Coronary artery (tissue), 2 donors: ENCODE measurements at regions not wholly inside any gene's neighbourhood (a gene's known extent, or its start where the extent isn't known, plus 50 kb on each side); places are given as distances from the start of the nearest gene placed in this dataset.

ENCODE experiments used
- DNase-seq: peaks from one replicate; pipeline ENCODE4 v3.0.0-alpha.2; 2017; ENCODE audit warnings: low spot score
- H3K27ac ChIP-seq, 2 donors: fragments of 200-600 bp; sonication (generic); one replicate each; pipeline ENCODE4 v1.5.1; 2016 to 2019
- H3K4me3 ChIP-seq: fragments of 200-600 bp; sonication (generic); 2 replicates; pipeline ENCODE4 v1.5.1; 2016; ENCODE audit warnings: mild to moderate bottlenecking, moderate library complexity
- TF ChIP-seq, protein P1 (sequence below): fragments of 200-600 bp; sonication (generic); IDR thresholded peaks from one replicate; pipeline ENCODE4 v1.5.1; 2019; ENCODE audit warnings: antibody characterized with exemption

DNA sequence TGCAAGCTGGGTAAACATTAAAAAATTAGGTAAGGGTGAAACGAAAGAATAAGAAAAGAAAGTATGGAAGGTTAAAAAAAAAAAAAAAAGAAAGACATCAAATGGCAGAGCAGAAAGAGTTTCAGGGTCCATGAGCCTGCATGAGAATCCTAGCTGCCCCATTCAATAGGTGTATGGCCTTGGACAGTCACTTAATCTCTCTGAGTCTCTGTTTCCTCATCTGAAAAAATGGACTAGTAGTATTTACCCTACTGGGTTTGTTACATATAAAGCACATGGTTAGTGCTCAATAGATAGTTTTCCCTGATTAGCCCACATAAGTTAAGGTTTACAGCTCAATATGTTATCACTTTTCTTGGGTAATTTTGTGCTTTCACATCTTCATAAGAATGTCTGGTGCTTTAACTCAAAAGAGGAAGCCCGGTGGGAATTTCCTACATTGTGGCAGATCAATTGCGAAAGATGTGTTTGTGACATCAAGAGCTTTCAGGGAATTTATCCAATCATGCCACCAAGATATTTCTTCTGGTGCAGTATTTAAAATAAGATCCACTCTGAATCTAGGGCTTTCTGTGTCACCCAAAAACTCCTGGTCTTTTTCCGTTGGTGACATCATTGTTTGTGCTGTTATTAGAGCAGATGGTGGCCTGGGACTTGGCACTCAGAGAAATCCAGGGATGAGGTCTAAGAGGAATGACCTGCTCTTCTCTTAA lies 57.2 kb upstream of the UBE2E1 start:
- DNase-seq = no peak
- TF ChIP-seq, protein P1, sequence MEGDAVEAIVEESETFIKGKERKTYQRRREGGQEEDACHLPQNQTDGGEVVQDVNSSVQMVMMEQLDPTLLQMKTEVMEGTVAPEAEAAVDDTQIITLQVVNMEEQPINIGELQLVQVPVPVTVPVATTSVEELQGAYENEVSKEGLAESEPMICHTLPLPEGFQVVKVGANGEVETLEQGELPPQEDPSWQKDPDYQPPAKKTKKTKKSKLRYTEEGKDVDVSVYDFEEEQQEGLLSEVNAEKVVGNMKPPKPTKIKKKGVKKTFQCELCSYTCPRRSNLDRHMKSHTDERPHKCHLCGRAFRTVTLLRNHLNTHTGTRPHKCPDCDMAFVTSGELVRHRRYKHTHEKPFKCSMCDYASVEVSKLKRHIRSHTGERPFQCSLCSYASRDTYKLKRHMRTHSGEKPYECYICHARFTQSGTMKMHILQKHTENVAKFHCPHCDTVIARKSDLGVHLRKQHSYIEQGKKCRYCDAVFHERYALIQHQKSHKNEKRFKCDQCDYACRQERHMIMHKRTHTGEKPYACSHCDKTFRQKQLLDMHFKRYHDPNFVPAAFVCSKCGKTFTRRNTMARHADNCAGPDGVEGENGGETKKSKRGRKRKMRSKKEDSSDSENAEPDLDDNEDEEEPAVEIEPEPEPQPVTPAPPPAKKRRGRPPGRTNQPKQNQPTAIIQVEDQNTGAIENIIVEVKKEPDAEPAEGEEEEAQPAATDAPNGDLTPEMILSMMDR = no peak
- Histone ChIP-seq H3K4me3 (no peak overlapping the region), H3K27ac (no peak overlapping the region)

DNA sequence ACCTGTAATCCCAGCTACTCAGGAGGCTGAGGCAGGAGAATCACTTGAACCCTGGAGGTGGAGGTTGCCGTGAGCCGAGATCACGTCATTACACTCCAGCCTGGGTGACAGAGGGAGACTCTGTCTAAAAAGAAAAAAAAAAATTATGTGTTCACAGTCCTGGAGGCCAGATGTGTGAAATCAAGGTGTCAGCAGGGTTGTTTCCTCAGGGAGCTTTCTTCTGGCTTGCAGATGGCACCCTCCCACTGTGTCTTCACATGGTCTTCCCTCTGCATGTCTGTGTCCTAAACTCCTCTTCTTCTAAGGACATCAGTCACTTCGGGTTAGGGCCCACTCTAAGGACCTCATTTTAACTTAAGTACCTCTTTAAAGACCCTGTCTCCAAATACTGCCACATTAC lies 56.1 kb upstream of the UBE2E1 start:
- no peak for DNase-seq

DNA sequence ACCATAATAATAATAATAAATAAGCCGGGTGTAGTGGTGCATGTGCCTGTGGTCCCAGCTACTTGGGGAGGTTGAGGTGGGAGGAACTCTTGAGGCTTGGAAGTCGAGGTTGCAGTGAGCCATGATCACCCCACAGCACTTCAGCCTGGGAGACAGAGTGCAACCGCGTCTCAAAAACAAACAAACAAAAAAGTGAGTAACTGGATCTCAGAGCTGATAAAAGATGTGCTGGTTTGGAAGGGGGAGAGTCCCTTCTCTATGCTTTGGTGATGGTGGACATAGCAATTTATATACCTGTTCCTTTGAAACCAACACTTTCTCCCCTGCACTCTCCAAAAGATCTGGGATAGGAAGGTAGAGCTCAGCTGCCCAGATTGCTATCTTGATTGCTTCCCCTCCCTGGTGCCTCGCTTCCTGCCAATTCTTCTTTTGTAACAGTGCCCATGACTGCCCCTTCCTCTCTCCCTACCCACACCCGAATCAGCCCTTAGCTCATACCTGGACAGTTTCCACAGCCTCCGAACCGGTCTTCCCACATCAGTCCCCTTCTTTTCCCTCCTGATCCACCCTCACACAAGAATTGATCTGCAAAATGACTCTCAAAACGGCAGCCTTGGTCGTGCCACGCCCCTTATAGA lies 55.1 kb upstream of the UBE2E1 start:
- DNase-seq = no peak
- Histone ChIP-seq H3K27ac (no peak overlapping the region), H3K4me3 (no peak overlapping the region)
- TF ChIP-seq, protein P1 = no peak

More for the DNA sequence above, 56.1 kb upstream of the UBE2E1 start:
- TF ChIP-seq, protein P1 = no peak
- H3K4me3 ChIP-seq = no peak overlapping the region
- no peak overlapping the region for H3K27ac ChIP-seq

DNA sequence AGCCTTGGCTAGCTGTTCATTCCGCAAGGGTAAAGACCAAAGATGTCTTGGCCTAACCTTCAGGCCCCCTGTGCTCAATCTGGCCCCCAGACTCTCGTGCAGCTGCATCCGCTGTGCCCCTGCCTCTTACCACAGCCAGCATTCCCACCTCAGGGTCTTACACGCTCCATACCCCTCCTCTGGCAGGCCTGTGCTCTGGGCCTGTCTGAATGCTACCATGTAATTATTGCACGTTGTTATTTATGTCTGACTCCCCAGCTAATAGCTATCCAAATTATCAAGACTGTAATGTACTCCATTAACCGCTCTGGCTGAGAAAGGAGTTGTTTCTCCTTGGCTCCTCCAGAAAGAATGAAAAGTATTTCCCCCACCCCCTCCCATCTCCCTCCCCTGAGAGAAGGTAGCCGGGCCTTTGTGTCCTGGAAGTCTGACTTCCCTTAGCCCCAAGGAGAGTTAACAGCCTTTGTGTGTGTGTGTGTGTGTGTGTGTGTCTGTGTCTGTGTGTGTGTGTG lies 54.5 kb upstream of the UBE2E1 start:
- DNase-seq = no peak
- Histone ChIP-seq H3K4me3 (no peak overlapping the region), H3K27ac (no peak overlapping the region)
- TF ChIP-seq, protein P1 = no peak

DNA sequence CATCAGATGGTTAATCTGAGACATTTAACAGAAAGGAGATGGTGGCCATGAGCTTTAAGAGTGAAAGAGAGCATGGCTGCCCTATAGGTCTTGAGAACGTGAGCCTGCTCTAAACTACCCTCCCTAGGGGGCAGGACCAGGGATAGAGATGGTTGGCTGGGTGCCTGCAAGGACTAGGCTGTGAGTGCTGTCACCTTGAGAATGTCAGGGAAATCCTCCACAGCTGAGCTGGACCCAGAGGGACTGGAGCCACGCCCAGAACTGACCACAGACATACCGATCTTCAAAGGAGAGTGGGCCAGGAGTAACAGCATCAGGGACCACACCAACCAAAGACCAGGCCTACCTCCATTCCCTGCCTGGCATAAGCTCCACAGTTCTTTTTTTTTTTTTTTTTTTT lies 53.6 kb upstream of the UBE2E1 start:
- H3K4me3 ChIP-seq = no peak overlapping the region
- TF ChIP-seq, protein P1 = no peak
- DNase-seq = no peak
- H3K27ac ChIP-seq = no peak overlapping the region

DNA sequence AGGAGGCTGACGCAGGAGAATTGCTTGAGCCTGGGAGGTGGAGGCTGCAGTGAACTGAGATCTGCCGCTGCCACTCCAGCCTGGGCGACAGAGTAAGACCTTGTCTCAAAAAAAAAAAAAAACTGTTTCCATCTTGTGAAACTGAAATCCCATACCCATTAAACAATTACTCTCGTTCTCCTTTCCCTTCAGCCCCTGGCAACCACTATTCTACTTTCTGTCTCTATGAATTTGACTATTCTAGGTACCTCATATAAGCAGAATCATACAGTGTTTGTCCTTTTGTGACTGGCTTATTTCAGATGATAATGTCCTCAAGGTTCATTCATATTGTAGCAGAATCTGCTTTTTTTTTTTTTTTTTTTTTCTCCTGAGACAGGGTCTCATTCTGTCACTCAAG lies 51.5 kb upstream of the UBE2E1 start:
- DNase-seq = no peak
- no peak overlapping the region for H3K4me3 ChIP-seq
- TF ChIP-seq, protein P1 = no peak

More for the DNA sequence above, 51.5 kb upstream of the UBE2E1 start:
- no peak overlapping the region for H3K27ac ChIP-seq
